Ovary (tissue), 7 donors: ENCODE measurements at regions not wholly inside any gene's neighbourhood (a gene's known extent, or its start where the extent isn't known, plus 50 kb on each side); places are given as distances from the start of the nearest gene placed in this dataset.

Source experiments
- DNase-seq, 5 donors: peaks; one replicate each; pipeline ENCODE4 v3.0.0-alpha.2; 2019 to 2020
- H3K27ac ChIP-seq, 2 donors: fragments of 200-600 bp; one replicate each; pipeline versions ENCODE4 v1.5.1 to v1.8.0; 2019 to 2022
- H3K27me3 ChIP-seq: fragments of 200-600 bp; one replicate; pipeline ENCODE4 v1.8.0; 2022
- H3K36me3 ChIP-seq: fragments of 200-600 bp; sonication (generic); one replicate; pipeline ENCODE4 v1.5.1; 2019
- H3K4me1 ChIP-seq: one replicate; pipeline ENCODE4 v1.8.1; 2013; ENCODE audit warnings: mild to moderate bottlenecking, moderate library complexity; ENCODE audit not compliant: insufficient read depth
- H3K4me3 ChIP-seq: fragments of 200-600 bp; sonication (generic); one replicate; pipeline ENCODE4 v1.5.1; 2017
- H3K9me3 ChIP-seq, 2 donors: fragments of 200-600 bp in 1 of 2; sonication (generic) in 1 of 2; one replicate each; pipeline versions ENCODE4 v1.5.1 to v1.8.1; 2013 to 2019; ENCODE audit warnings: mild to moderate bottlenecking in 1 of 2, moderate library complexity in 1 of 2
- EP300 ChIP-seq: sonication (generic); formaldehyde crosslinking; IDR thresholded peaks from one replicate; pipeline ENCODE4 v1.6.1; 2017; ENCODE audit warnings: antibody characterized with exemption
- POLR2A ChIP-seq: fragments of 450-650 bp; IDR thresholded peaks from one replicate; pipeline ENCODE4 v1.6.1; 2017; ENCODE audit warnings: antibody characterized with exemption, mild to moderate bottlenecking, moderate library complexity
- WGBS, 3 donors: extraction: QIAGEN DNeasy Blood & Tissue Kit in 1 of 3; methylation state at CpG; one replicate each; pipeline versions ENCODE4 v1.1.5 to v1.1.7; 2013 to 2017; 5-methylcytosine and 5-hydroxymethylcytosine counted together
- intact Hi-C, 4 donors: fragments of 100-400 bp; cut with DNase I; formaldehyde crosslinking; loops; one replicate each; pipeline versions ENCODE4 v1.11.0 to v1.15.1; 2022 to 2023
- TF ChIP-seq, protein P1 (sequence below), 3 donors: fragments of 450-650 bp in 2 of 3; fragments of 200-600 bp in 1 of 3; IDR thresholded peaks; one replicate each; pipeline versions ENCODE4 v1.5.1 to v1.8.0; 2016 to 2022; ENCODE audit warnings: antibody characterized with exemption in 3 of 3, mild to moderate bottlenecking in 1 of 3
- donor health status: DM: no; HTN: no; CAD: no; lungs with moderate emphysema.
- donor health status: DM: no; HTN: no; CAD: no.
- donor health status: Bipolar disorder and iron deficiency.
- donor health status: DM: no; HTN: no; CAD: no.
- donor health status: DM: yes; HTN: yes; CAD: no.

DNA sequence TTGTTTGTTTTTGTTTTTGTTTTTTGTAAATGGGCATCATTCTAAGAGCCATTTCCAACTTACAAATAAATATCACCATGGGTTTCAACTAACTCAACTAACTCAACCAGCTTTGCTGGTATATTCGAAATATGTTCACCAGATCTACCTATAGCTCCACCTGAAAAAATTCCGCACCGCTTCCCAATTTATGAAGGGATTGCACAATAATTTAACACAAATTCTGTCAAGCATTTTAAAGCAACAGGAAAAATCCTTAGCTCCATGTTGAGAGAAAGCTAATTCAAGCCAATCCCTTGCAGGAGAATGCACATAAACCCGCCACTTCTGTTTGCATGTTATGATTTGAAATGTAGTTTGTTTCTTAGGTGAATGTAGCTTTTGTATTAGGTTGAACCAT, 417.8 kb downstream of the EFNB2 start:
- intact Hi-C loops: no loop called here
- Histone ChIP-seq H3K36me3 (no peaks in the 10 kb centered on the region), H3K4me3 (no peak overlapping the region), H3K9me3 (no peaks in the 10 kb centered on the region), H3K27ac (no peak overlapping the region), H3K4me1 (peaks cover 2% of the 10 kb centered on the region), H3K27me3 (no peaks in the 10 kb centered on the region)
- 82 to 94% (median 84%) methylated on average over 4 of the region's 4 CpGs for WGBS, 3 donors
- DNase-seq: no peak
- TF ChIP-seq, protein P1, sequence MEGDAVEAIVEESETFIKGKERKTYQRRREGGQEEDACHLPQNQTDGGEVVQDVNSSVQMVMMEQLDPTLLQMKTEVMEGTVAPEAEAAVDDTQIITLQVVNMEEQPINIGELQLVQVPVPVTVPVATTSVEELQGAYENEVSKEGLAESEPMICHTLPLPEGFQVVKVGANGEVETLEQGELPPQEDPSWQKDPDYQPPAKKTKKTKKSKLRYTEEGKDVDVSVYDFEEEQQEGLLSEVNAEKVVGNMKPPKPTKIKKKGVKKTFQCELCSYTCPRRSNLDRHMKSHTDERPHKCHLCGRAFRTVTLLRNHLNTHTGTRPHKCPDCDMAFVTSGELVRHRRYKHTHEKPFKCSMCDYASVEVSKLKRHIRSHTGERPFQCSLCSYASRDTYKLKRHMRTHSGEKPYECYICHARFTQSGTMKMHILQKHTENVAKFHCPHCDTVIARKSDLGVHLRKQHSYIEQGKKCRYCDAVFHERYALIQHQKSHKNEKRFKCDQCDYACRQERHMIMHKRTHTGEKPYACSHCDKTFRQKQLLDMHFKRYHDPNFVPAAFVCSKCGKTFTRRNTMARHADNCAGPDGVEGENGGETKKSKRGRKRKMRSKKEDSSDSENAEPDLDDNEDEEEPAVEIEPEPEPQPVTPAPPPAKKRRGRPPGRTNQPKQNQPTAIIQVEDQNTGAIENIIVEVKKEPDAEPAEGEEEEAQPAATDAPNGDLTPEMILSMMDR (IDR thresholded peaks at IDR 0.05): no peak
- TF ChIP-seq POLR2A (no peak), EP300 (no peak)

DNA sequence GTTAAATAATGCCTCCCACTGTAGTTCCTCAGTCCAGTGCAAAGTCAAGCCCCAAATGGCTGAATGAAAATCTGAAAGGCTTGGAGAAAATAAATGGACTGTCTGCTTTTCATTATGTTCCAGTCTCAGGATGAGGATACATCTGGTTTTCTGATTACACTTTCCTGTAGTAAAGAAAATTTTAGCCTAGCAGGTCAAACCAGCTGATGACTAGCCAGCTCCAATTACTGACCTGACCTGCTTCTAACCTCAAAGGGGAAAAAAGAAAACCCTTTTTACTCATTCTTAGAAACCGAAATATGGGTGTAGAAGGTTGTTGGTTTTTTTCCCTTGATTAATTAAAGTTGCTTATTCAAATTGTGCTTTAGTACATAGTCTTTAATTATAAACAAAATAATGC, 418.4 kb downstream of the EFNB2 start:
- 56 to 61% (median 58%) methylated on average over 1 of the region's 1 CpG for WGBS, 3 donors
- intact Hi-C loops: no loop called here
- TF ChIP-seq POLR2A: no peak
- TF ChIP-seq, protein P1 (IDR thresholded peaks at IDR 0.05): no peak
- no peak for TF ChIP-seq EP300

DNA sequence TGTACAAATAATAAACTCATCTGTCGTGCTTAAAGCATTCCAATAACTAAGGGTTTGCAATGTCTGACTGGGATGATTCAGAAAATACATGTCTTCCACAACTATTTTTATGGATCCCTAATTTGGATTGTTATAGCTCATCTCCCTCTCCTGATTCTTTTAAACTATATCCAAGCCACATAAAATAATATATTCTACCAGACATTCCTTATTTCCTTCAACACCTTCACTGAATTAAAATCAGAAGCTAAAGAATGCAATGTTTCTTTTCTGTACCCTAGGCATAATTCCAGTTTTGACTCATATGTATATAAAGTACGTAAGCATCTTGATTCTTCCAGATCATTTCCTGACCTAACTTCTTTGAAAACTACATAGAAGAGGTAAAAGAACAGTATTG, 420.4 kb downstream of the EFNB2 start:
- H3K27ac ChIP-seq: no peak overlapping the region
- H3K36me3 ChIP-seq: no peaks in the 10 kb centered on the region
- no peak overlapping the region for H3K4me3 ChIP-seq
- peaks cover 2% of the 10 kb centered on the region for H3K4me1 ChIP-seq
- H3K9me3 ChIP-seq: no peaks in the 10 kb centered on the region
- no peaks in the 10 kb centered on the region for H3K27me3 ChIP-seq
- DNase-seq: no peak
- 69 to 78% (median 75%) methylated on average over 2 of the region's 2 CpGs for WGBS, 3 donors
- intact Hi-C loops: no loop called here
- TF ChIP-seq POLR2A: no peak
- TF ChIP-seq, protein P1 (IDR thresholded peaks at IDR 0.05): no peak
- TF ChIP-seq EP300: no peak

More for the DNA sequence above, 418.4 kb downstream of the EFNB2 start:
- no peaks in the 10 kb centered on the region for H3K27me3 ChIP-seq
- peaks cover 2% of the 10 kb centered on the region for H3K4me1 ChIP-seq
- no peak overlapping the region for H3K27ac ChIP-seq
- no peak overlapping the region for H3K4me3 ChIP-seq
- H3K36me3 ChIP-seq: no peaks in the 10 kb centered on the region
- DNase-seq: no peak
- H3K9me3 ChIP-seq: no peaks in the 10 kb centered on the region

DNA sequence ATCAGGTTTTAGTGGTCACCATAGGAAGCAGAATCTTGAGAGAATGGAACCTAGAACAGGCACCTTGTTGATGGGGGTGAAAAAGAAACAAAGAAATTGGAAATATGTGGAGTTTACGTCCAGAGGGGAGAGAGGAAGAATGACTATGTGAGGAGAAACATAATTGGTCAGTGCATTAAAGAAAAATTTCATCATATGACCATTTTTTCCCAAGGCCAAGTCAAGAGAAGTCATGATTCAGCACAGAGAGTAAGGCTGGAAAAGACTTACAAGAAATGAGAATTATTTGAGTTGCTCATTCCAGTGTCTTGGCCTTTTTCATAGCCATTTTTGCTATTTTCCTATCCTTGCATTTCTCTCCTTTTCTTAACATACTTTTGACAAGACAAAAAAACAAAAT, 421.7 kb downstream of the EFNB2 start:
- Histone ChIP-seq H3K36me3 (no peaks in the 10 kb centered on the region), H3K9me3 (no peaks in the 10 kb centered on the region), H3K4me1 (no peaks in the 10 kb centered on the region), H3K4me3 (no peak overlapping the region), H3K27me3 (no peaks in the 10 kb centered on the region), H3K27ac (no peak overlapping the region)
- intact Hi-C loops: no loop called here
- no peak for DNase-seq
- 76 to 83% (median 83%) methylated on average over 1 of the region's 1 CpG for WGBS, 3 donors
- TF ChIP-seq POLR2A (no peak), EP300 (no peak)
- TF ChIP-seq, protein P1 (IDR thresholded peaks at IDR 0.05): no peak

DNA sequence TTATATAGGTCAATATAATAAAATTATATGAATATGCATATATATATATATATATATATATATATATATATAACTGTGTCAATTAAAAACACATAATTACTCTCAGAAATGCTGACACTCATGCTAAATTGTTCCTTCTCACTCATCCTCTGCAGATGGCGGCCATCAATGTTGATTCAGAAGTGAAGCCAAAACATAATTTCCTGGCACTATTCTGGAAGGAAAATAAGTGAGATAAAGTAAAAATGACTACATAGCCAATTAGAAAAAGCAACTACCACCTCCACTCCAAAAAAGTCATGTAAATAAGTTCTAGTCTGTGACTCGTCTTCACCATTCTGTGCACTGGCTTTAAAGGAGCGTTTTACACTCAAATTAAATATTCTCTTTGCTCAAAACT, 423.3 kb downstream of the EFNB2 start:
- H3K27ac ChIP-seq: no peak overlapping the region
- no peak overlapping the region for H3K4me3 ChIP-seq
- H3K27me3 ChIP-seq: no peaks in the 10 kb centered on the region
- DNase-seq: no peak
- TF ChIP-seq, protein P1 (IDR thresholded peaks at IDR 0.05): no peak
- no peak for TF ChIP-seq EP300
- no peak for TF ChIP-seq POLR2A
- H3K9me3 ChIP-seq: no peaks in the 10 kb centered on the region
- H3K4me1 ChIP-seq: no peaks in the 10 kb centered on the region
- WGBS, 3 donors: 43 to 68% (median 54%) methylated on average over 3 of the region's 3 CpGs
- no peaks in the 10 kb centered on the region for H3K36me3 ChIP-seq
- intact Hi-C loops: no loop called here
